Peyer's patch (tissue), 4 donors: ENCODE measurements at regions not wholly inside any gene's neighbourhood (a gene's known extent, or its start where the extent isn't known, plus 50 kb on each side); places are given as distances from the start of the nearest gene placed in this dataset.

Source experiments
- POLR2A ChIP-seq, 2 donors: fragments of 450-650 bp; IDR thresholded peaks; one replicate each; pipeline ENCODE4 v1.5.1; 2017; ENCODE audit warnings: antibody characterized with exemption in 2 of 2, mild to moderate bottlenecking in 2 of 2, moderate library complexity in 2 of 2
- TF ChIP-seq, protein P1 (sequence below), 6 experiments: fragments of 450-650 bp in 4 of 6; fragments of 200-600 bp in 2 of 6; sonication (generic) in 1 of 6; IDR thresholded peaks; one replicate each; pipeline ENCODE4 v1.5.1; 2017 to 2019; ENCODE audit warnings: antibody characterized with exemption in 6 of 6, mild to moderate bottlenecking in 3 of 6, moderate library complexity in 1 of 6

DNA sequence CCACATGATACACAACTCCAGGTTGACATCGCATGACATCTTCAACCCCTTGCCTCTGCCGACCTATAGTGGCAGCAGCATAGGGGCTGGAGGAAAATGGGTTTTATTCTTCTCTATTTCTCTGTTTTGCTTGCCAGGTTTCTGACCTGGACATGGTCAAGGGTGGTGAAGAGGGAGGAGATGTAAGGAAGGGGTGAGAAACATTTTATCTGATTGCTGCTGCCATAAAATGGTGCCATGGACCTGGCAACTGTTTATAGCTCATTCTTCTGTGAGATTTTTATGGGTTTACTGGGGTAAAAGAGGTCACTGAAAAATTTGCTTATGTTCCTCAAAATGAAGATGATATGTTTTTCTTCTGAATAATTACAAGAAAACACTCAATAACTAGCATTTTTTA is 266.7 kb upstream of the FOXQ1 start:
- TF ChIP-seq, protein P1, sequence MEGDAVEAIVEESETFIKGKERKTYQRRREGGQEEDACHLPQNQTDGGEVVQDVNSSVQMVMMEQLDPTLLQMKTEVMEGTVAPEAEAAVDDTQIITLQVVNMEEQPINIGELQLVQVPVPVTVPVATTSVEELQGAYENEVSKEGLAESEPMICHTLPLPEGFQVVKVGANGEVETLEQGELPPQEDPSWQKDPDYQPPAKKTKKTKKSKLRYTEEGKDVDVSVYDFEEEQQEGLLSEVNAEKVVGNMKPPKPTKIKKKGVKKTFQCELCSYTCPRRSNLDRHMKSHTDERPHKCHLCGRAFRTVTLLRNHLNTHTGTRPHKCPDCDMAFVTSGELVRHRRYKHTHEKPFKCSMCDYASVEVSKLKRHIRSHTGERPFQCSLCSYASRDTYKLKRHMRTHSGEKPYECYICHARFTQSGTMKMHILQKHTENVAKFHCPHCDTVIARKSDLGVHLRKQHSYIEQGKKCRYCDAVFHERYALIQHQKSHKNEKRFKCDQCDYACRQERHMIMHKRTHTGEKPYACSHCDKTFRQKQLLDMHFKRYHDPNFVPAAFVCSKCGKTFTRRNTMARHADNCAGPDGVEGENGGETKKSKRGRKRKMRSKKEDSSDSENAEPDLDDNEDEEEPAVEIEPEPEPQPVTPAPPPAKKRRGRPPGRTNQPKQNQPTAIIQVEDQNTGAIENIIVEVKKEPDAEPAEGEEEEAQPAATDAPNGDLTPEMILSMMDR (IDR thresholded peaks at IDR 0.05): no peak
- no peak for TF ChIP-seq POLR2A (IDR thresholded peaks at IDR 0.05)
